NB4 (cell line): ENCODE measurements at regions not wholly inside any gene's neighbourhood (a gene's known extent, or its start where the extent isn't known, plus 50 kb on each side); places are given as distances from the start of the nearest gene placed in this dataset.

Source experiments
- DNase-seq: peaks from one replicate; pipeline ENCODE4 v3.0.0; 2010; ENCODE audit warnings: low read depth
- H3K4me3 ChIP-seq: one replicate; pipeline ENCODE4 v1.5.1; 2011; ENCODE audit warnings: mild to moderate bottlenecking, low read depth, low read length, moderate library complexity
- MYC ChIP-seq: IDR thresholded peaks from 2 replicates; pipeline ENCODE4 v1.6.1; 2011; ENCODE audit warnings: low read depth, low read length
- POLR2A ChIP-seq: IDR thresholded peaks from 2 replicates; pipeline ENCODE4 v1.6.1; 2011; ENCODE audit warnings: mild to moderate bottlenecking; ENCODE audit not compliant: insufficient read length; ENCODE audit errors: extremely low read depth
- TF ChIP-seq, protein P1 (sequence below): IDR thresholded peaks from one replicate; pipeline ENCODE4 v1.5.1; 2012; ENCODE audit warnings: low read depth, low read length
- TF ChIP-seq, protein P2 (sequence below): IDR thresholded peaks from 2 replicates; pipeline ENCODE4 v1.6.1; 2011; ENCODE audit warnings: low read depth, low read length

DNA sequence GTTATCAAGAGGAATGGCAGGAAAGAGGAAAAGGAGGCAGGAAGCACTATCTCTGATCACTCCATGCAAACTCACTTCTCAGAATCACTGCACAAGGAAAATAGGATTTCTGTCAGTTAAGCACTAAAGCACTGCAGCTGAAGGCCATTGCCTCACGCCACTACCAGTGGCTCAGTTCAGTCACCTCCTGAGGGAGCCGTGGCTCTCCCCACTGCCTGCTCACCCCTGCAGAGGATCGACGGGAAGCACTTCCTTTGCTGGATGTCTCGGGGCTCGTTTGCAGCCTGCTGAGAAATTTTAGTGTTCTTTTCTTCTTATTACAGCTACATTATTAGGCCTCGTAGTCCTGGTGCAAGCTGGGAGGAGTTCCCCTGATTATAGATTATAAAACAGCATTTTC is 90.1 kb upstream of the ADCY1 start:
- DNase-seq: no peak
- TF ChIP-seq, protein P1, sequence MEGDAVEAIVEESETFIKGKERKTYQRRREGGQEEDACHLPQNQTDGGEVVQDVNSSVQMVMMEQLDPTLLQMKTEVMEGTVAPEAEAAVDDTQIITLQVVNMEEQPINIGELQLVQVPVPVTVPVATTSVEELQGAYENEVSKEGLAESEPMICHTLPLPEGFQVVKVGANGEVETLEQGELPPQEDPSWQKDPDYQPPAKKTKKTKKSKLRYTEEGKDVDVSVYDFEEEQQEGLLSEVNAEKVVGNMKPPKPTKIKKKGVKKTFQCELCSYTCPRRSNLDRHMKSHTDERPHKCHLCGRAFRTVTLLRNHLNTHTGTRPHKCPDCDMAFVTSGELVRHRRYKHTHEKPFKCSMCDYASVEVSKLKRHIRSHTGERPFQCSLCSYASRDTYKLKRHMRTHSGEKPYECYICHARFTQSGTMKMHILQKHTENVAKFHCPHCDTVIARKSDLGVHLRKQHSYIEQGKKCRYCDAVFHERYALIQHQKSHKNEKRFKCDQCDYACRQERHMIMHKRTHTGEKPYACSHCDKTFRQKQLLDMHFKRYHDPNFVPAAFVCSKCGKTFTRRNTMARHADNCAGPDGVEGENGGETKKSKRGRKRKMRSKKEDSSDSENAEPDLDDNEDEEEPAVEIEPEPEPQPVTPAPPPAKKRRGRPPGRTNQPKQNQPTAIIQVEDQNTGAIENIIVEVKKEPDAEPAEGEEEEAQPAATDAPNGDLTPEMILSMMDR: no peak
- no peak for TF ChIP-seq MYC
- TF ChIP-seq, protein P2, sequence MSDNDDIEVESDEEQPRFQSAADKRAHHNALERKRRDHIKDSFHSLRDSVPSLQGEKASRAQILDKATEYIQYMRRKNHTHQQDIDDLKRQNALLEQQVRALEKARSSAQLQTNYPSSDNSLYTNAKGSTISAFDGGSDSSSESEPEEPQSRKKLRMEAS: no peak
- no peak for TF ChIP-seq POLR2A
- H3K4me3 ChIP-seq: no peak overlapping the region

GRCh38 chr7:45486575-45486974 is 87.6 kb upstream of the ADCY1 start:
- TF ChIP-seq, protein P1: no peak
- TF ChIP-seq, protein P2: no peak
- no peak for TF ChIP-seq MYC
- no peak for TF ChIP-seq POLR2A
- DNase-seq: no peak
- no peak overlapping the region for H3K4me3 ChIP-seq

GRCh38 chr7:45494885-45495284 is 79.3 kb upstream of the ADCY1 start:
- no peak overlapping the region for H3K4me3 ChIP-seq
- TF ChIP-seq POLR2A (no peak), MYC (no peak)
- TF ChIP-seq, protein P1: no peak
- TF ChIP-seq, protein P2: no peak
- no peak for DNase-seq

DNA sequence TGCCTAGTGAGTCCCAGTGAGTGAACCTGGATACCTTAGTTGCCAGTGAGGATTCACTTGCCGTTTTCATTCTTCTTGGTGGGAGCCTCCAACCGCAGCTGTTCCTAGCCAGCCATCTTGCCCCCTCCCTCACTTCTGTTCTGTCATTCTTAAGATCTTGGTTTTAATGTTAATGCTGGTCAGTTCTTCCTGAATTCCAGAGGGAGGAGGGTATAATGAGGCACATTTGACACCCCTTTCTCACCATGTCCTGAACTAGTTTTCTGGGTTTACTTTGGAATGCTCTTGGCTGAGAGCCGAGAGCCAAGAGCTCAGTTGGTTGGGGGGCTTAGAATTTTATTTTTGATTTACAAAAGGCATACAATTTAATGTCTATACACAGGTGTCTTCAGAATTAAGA is 78.5 kb upstream of the ADCY1 start:
- H3K4me3 ChIP-seq: no peak overlapping the region
- DNase-seq: no peak
- TF ChIP-seq MYC: no peak
- TF ChIP-seq, protein P1: no peak
- TF ChIP-seq, protein P2: no peak
- TF ChIP-seq POLR2A: no peak

DNA sequence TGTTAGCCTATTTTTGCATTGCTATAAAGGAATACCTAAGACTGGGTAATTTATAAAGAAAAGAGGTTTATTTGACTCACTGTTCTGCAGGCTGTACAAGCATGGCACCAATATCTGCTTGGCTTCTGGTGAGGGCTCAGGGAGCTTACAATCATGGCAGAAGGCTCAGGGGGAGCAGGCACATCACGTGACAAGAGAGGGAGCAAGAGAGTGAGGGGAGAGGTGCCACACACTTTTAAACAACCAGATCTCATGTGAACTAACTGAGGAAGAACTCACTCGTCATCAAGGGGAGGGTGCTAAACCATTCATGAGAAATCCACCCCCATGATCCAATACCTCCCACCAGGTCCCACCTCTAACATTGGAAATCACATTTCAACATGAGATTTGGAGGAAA is 73.9 kb upstream of the ADCY1 start:
- TF ChIP-seq, protein P2: no peak
- no peak for TF ChIP-seq POLR2A
- TF ChIP-seq, protein P1: no peak
- TF ChIP-seq MYC: no peak
- H3K4me3 ChIP-seq: no peak overlapping the region
- DNase-seq: no peak

- TF ChIP-seq POLR2A: no peak
- TF ChIP-seq MYC: no peak
- TF ChIP-seq, protein P2: no peak
- TF ChIP-seq, protein P1: no peak
- H3K4me3 ChIP-seq: no peak overlapping the region
- DNase-seq: no peak
These were observed 72.4 kb upstream of the ADCY1 start for GRCh38 chr7:45501791-45502190.
